ENCODE measurements at regions not wholly inside any gene's neighbourhood (a gene's known extent, or its start where the extent isn't known, plus 50 kb on each side); places are given as distances from the start of the nearest gene placed in this dataset.

DNA sequence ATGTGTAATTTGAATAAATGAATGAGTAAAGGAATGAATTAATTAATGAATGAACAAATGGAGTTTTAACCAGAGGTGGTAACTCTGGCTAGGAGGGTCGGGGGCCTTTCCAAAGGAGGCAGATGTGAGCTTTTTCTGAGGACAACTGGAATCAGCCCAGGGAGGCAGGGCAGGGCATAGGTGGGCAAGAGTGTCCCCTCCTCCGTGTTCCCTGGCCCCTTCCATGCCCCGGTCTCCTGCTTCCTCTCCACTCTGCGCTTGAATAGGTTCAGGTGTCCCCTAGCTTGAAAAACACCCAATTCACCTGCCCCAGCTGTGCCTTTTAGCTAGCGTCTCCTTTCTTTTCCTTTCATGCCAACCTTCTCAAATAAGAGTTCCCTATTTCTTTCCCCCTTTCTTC, 473.1 kb downstream of the CDH26 start:
- Histone ChIP-seq H3K9me3 (replicated peaks; ENCODE audit: low read length) (no peaks in the 10 kb centered on the region), H3K27me3 (ENCODE audit: control insufficient read depth, insufficient read depth, low read length) (peaks cover 5% of the 10 kb centered on the region), H3K4me2 (ENCODE audit: low read length) (no peak overlapping the region), H3K36me3 (ENCODE audit: insufficient read depth, low read length) (no peaks in the 10 kb centered on the region), H3K4me1 (ENCODE audit: control insufficient read depth, insufficient read depth, low read length) (no peaks in the 10 kb centered on the region), H3K9ac (ENCODE audit: low read depth, low read length) (no peak overlapping the region), H3K4me3 (ENCODE audit: low read length) (no peak overlapping the region)

DNA sequence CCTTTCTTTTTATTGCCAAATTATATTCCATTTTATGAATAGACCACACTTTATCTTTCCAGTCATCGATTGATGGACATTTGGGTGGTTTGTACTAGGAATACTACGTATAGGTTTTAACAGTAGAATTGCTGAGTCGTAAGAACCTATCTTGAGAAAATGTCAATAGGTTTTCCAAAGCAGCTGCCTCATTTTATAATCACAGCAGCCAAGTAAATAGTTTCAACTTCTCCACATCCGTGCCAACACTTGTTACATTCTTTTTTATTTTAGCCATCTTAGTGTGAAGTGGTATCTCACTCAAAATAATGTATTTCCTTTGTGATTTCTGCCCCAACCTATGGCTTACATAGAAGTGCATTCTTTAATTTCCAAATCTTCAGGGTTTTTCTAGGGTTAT, 479.2 kb downstream of the CDH26 start:
- Histone ChIP-seq H3K4me1 (ENCODE audit: control insufficient read depth, insufficient read depth, low read length) (no peaks in the 10 kb centered on the region), H3K27me3 (ENCODE audit: control insufficient read depth, insufficient read depth, low read length) (no peaks in the 10 kb centered on the region), H3K36me3 (ENCODE audit: insufficient read depth, low read length) (no peaks in the 10 kb centered on the region)

DNA sequence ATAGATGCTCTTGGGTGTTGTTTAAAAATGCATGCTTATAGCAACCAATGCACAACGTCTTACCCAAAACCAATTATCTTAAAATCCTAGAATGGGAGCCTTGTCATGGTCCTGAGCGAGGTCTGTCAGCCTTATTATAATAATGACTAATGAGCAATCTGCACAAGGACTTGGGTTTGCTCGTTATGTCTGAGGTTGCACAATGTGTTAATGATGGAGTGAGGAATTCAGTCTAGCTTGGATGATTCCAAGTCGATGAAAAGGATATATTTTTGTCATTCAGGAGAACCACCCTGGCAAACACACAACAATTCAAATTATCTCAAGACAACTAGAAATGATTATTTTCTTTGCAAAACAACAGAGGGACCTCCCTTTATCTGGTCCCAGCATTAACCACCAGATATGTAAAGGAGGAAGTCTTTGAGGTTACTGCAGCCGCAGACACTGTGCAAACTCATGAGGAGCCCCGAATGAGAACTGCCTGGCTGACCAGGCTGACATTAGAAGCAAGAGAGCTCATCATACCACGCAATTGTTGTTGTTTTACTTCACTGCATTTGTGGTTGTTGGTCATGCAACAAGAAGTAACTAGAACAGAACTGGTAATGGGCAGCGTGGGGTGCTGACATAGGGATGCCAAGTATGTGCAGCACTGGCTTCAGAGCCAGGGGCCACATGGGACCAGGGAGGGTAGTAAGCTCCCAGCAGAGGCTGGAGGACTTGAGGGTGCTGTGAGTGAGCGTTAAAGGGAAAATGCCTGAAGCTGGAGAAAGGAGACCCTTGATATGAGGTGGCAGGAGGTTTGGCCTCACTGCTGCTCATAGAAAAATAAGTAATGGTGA, 488.3 kb downstream of the CDH26 start:
- no peak overlapping the region for H3K9ac ChIP-seq (ENCODE audit: low read depth, low read length)
- H3K4me3 ChIP-seq (ENCODE audit: low read length) = no peak overlapping the region
- no peaks in the 10 kb centered on the region for H3K9me3 ChIP-seq (replicated peaks; ENCODE audit: low read length)
- no peaks in the 10 kb centered on the region for H3K36me3 ChIP-seq (ENCODE audit: insufficient read depth, low read length)
- H3K4me1 ChIP-seq (ENCODE audit: control insufficient read depth, insufficient read depth, low read length) = no peaks in the 10 kb centered on the region
- H3K27me3 ChIP-seq (ENCODE audit: control insufficient read depth, insufficient read depth, low read length) = peaks cover 3% of the 10 kb centered on the region
- no peak overlapping the region for H3K4me2 ChIP-seq (ENCODE audit: low read length)

More for the DNA sequence above, 479.2 kb downstream of the CDH26 start:
- Histone ChIP-seq H3K4me2 (ENCODE audit: low read length) (no peak overlapping the region), H3K9ac (ENCODE audit: low read depth, low read length) (no peak overlapping the region), H3K9me3 (replicated peaks; ENCODE audit: low read length) (no peaks in the 10 kb centered on the region), H3K4me3 (ENCODE audit: low read length) (no peak overlapping the region)

DNA sequence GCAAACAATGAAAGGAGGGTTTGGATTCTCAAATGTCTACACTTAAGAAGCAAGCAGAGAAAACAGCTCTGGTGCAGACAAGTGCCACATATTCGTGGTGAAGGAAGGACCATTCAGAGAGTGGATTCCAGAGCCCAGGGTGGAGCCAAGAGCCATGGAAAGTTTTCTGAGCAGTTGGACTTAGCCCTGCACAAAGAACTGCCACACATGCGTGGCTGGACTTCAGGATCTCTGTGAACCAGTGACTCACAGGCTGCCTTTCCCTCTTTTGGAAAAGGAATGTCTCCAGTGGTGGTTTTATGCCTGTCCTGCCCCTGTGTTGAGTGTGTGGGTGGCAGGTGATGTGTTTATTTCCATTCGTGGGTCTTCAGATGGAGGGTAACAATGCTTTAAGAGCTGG, 489.5 kb downstream of the CDH26 start:
- Histone ChIP-seq H3K4me2 (ENCODE audit: low read length) (no peak overlapping the region), H3K9me3 (replicated peaks; ENCODE audit: low read length) (no peaks in the 10 kb centered on the region), H3K36me3 (ENCODE audit: insufficient read depth, low read length) (no peaks in the 10 kb centered on the region), H3K4me1 (ENCODE audit: control insufficient read depth, insufficient read depth, low read length) (no peaks in the 10 kb centered on the region), H3K27me3 (ENCODE audit: control insufficient read depth, insufficient read depth, low read length) (peaks cover 3% of the 10 kb centered on the region), H3K9ac (ENCODE audit: low read depth, low read length) (no peak overlapping the region), H3K4me3 (ENCODE audit: low read length) (no peak overlapping the region)

DNA sequence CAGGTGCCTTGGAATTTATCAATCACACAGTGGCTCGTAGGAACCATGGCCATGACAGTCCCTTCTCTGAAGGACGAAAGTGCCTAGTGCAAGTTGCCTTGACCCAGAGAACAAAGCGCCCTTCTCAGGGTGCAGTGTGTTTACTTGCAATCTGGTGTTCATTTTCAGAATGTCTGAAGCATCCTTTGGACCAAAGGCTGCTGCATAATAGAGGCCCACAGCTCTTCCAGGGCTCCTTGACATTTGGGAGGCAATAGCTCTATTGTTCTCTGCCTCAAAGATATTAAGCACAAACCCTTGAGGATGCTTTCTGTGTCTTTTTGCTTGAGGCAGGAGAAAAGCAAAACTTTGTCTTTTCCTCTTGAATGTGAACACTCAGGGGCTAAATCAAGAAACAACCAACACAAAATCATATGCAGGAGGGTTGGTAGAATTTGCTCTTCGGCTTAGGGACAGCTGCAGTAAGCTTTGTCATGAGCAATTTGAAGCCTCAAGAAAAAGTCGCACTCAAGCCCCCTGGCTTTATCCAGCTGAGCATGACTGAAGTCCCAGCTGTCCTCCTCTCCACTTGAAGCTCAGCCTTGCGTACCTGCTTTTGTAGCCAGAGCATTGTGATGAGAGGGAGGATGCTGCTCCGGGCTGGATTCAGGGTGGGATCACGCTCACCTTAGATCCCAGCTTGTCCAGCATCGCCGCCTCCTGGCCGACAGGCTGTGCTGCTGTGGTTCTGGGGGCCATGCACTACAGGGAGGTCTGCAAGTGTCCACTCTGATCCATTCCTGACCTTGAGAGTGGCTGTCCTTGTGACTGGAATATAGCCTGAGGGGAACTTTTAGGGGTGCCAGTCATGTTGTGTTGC, 495.4 kb downstream of the CDH26 start:
- Histone ChIP-seq H3K9ac (ENCODE audit: low read depth, low read length) (no peak overlapping the region), H3K36me3 (ENCODE audit: insufficient read depth, low read length) (no peaks in the 10 kb centered on the region), H3K4me2 (ENCODE audit: low read length) (no peak overlapping the region), H3K4me1 (ENCODE audit: control insufficient read depth, insufficient read depth, low read length) (no peaks in the 10 kb centered on the region), H3K27me3 (ENCODE audit: control insufficient read depth, insufficient read depth, low read length) (peaks cover 13% of the 10 kb centered on the region), H3K4me3 (ENCODE audit: low read length) (no peak overlapping the region), H3K9me3 (replicated peaks; ENCODE audit: low read length) (no peaks in the 10 kb centered on the region)

DNA sequence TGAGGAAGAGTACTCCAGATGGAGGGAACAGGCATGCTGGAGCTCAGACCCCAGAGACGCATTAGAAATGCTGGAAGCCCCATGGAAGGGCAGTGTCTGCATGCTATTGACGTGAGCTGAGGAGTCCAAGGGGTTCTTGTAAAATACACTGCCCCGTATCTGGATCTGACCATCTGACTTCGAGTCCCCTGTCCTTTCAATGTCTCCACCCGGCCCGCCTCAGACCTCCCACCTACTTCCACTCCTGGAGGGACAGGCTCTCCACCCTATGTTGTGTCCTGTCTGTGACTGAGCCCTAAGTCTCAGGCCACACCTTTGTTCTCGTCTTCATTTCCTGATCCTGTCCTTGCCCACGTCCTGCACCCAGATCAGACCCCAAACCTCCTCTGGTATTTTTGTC, 496.3 kb downstream of the CDH26 start:
- no peak overlapping the region for H3K4me2 ChIP-seq (ENCODE audit: low read length)
- H3K9me3 ChIP-seq (replicated peaks; ENCODE audit: low read length) = no peaks in the 10 kb centered on the region
- H3K9ac ChIP-seq (ENCODE audit: low read depth, low read length) = no peak overlapping the region
- peaks cover 18% of the 10 kb centered on the region for H3K27me3 ChIP-seq (ENCODE audit: control insufficient read depth, insufficient read depth, low read length)
- H3K4me3 ChIP-seq (ENCODE audit: low read length) = no peak overlapping the region
- H3K36me3 ChIP-seq (ENCODE audit: insufficient read depth, low read length) = no peaks in the 10 kb centered on the region
- no peaks in the 10 kb centered on the region for H3K4me1 ChIP-seq (ENCODE audit: control insufficient read depth, insufficient read depth, low read length)

DNA sequence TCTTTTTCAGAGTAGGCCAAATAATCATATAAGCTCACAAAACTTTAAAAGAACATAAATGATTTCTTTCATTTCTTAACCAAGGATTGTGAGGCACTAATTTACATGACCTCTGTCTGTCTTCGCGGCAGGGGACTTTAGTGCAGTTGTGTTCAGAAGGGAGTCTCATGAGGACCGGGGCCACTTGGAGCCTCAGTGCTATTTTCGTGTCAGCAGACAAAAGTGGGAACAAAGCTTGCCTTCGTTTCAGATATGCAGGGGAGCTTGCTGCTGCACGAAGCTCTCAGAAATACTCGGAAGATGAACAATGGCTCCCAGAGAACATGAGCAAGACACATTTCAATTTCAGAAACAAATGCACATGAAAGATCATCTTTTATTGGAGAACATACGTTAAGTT, 497.0 kb downstream of the CDH26 start:
- H3K4me3 ChIP-seq (ENCODE audit: low read length) = no peak overlapping the region
- no peak overlapping the region for H3K4me2 ChIP-seq (ENCODE audit: low read length)
- no peaks in the 10 kb centered on the region for H3K4me1 ChIP-seq (ENCODE audit: control insufficient read depth, insufficient read depth, low read length)
- no peaks in the 10 kb centered on the region for H3K36me3 ChIP-seq (ENCODE audit: insufficient read depth, low read length)
- no peaks in the 10 kb centered on the region for H3K9me3 ChIP-seq (replicated peaks; ENCODE audit: low read length)
- peaks cover 20% of the 10 kb centered on the region for H3K27me3 ChIP-seq (ENCODE audit: control insufficient read depth, insufficient read depth, low read length)
- no peak overlapping the region for H3K9ac ChIP-seq (ENCODE audit: low read depth, low read length)

DNA sequence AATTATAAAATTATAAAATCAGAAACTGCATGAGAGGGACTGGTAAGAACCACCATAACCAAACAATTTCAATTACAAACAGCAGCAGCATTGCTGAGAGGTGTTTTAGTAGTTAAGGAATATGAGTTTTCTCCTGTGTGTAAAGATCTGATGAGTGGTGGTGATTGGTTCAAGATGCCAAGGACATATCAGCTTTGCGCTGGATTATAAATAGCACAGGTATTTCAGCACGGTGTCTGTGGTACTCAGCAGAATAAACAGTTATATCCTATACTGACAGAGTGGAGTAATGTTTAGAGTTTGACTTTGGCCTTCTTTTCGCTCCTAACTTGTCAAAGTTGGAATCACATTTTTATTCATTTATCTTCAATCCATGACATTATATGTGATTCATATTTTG, 501.0 kb downstream of the CDH26 start:
- Histone ChIP-seq H3K27me3 (ENCODE audit: control insufficient read depth, insufficient read depth, low read length) (peaks cover 26% of the 10 kb centered on the region), H3K36me3 (ENCODE audit: insufficient read depth, low read length) (no peaks in the 10 kb centered on the region), H3K4me2 (ENCODE audit: low read length) (no peak overlapping the region), H3K4me3 (ENCODE audit: low read length) (no peak overlapping the region), H3K9me3 (replicated peaks; ENCODE audit: low read length) (no peaks in the 10 kb centered on the region), H3K9ac (ENCODE audit: low read depth, low read length) (no peak overlapping the region), H3K4me1 (ENCODE audit: control insufficient read depth, insufficient read depth, low read length) (no peaks in the 10 kb centered on the region)

DNA sequence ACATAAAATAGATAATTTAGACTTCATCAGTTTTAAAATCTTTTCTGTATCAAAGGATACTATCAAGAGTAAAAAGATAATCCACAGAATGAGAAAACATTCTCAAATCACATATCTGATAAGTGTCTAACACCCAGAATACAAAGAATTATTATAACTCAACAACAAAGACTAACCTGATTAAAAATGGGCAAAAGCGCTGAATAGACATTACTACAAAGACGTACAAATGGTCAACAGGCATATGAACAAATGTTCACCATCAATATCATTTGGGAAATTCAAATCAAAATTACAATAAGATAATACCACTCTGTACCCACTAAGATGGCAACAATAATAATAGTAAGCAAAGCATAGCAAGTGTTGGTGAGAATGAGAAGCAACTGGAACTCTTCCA, 503.8 kb downstream of the CDH26 start:
- H3K4me1 ChIP-seq (ENCODE audit: control insufficient read depth, insufficient read depth, low read length) = no peaks in the 10 kb centered on the region
- no peak overlapping the region for H3K9ac ChIP-seq (ENCODE audit: low read depth, low read length)
- H3K4me3 ChIP-seq (ENCODE audit: low read length) = no peak overlapping the region
- no peaks in the 10 kb centered on the region for H3K9me3 ChIP-seq (replicated peaks; ENCODE audit: low read length)
- no peak overlapping the region for H3K4me2 ChIP-seq (ENCODE audit: low read length)
- peaks cover 19% of the 10 kb centered on the region for H3K27me3 ChIP-seq (ENCODE audit: control insufficient read depth, insufficient read depth, low read length)
- H3K36me3 ChIP-seq (ENCODE audit: insufficient read depth, low read length) = no peaks in the 10 kb centered on the region

DNA sequence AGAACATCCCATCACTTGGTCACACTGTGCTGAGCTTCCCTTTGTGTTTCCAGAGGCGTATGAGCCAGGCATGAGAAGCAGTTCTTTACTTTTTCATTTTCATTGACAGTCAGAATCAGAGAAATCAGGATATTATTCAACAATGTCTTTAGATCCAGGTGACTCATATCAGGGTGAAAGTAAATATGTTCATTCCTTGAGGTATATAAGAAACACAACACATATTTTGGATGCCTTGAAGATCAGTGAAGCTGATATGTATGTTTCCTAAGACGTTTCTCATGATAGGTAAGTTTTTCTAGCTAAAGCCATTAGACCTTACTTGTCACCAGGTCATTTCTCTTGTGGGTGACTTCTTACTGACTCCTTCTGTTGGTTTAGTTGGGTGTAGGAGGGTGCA, 505.6 kb downstream of the CDH26 start:
- no peaks in the 10 kb centered on the region for H3K4me1 ChIP-seq (ENCODE audit: control insufficient read depth, insufficient read depth, low read length)
- peaks cover 26% of the 10 kb centered on the region for H3K27me3 ChIP-seq (ENCODE audit: control insufficient read depth, insufficient read depth, low read length)
- no peak overlapping the region for H3K4me3 ChIP-seq (ENCODE audit: low read length)
- no peak overlapping the region for H3K4me2 ChIP-seq (ENCODE audit: low read length)
- no peaks in the 10 kb centered on the region for H3K36me3 ChIP-seq (ENCODE audit: insufficient read depth, low read length)
- no peaks in the 10 kb centered on the region for H3K9me3 ChIP-seq (replicated peaks; ENCODE audit: low read length)
- no peak overlapping the region for H3K9ac ChIP-seq (ENCODE audit: low read depth, low read length)

DNA sequence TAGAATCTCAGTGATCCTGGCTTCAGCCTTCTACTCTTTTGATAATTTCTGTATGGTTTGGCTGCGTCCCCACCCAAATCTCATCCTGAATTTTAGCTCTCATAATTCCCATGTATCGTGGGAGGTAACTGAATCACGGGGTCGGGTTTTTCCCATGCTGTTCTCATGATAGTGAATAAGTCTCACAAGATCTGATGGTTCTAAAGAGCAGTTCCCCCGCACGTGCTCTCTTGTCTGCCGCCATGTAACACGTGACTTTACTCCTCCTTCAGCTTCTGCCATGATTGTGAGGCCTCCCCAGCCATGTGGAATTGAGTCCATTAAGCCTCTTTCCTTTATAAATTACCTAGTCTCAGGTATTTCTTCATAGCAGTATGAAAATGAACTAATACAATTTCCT, 507.2 kb downstream of the CDH26 start:
- H3K9me3 ChIP-seq (replicated peaks; ENCODE audit: low read length) = no peaks in the 10 kb centered on the region
- H3K36me3 ChIP-seq (ENCODE audit: insufficient read depth, low read length) = no peaks in the 10 kb centered on the region
- H3K4me1 ChIP-seq (ENCODE audit: control insufficient read depth, insufficient read depth, low read length) = no peaks in the 10 kb centered on the region
- H3K9ac ChIP-seq (ENCODE audit: low read depth, low read length) = no peak overlapping the region
- H3K4me3 ChIP-seq (ENCODE audit: low read length) = no peak overlapping the region
- H3K27me3 ChIP-seq (ENCODE audit: control insufficient read depth, insufficient read depth, low read length) = peaks cover 20% of the 10 kb centered on the region
- H3K4me2 ChIP-seq (ENCODE audit: low read length) = no peak overlapping the region
